ENCODE measurements at regions not wholly inside any gene's neighbourhood (a gene's known extent, or its start where the extent isn't known, plus 50 kb on each side); places are given as distances from the start of the nearest gene placed in this dataset.
"Not testable (repeated sequence)": the region's sequence is repeated elsewhere in the genome, so short reads cannot be mapped to it uniquely, and the experiment has no call there.

GRCh38 chr19:27894906-27895754, 1317.8 kb downstream of the UQCRFS1 start:
- DNase-seq, result no peak

GRCh38 chr19:27892500-27892899, 1320.5 kb downstream of the UQCRFS1 start:
- DNase-seq, result no peak

- DNase-seq, result no peak
Measured at GRCh38 chr19:27891411-27891810, 1321.5 kb downstream of the UQCRFS1 start.

- DNase-seq, result no peak
Measured at GRCh38 chr19:27890696-27891095, 1322.3 kb downstream of the UQCRFS1 start.

- no peak for DNase-seq
Measured at GRCh38 chr19:27890206-27890605, 1322.7 kb downstream of the UQCRFS1 start.

GRCh38 chr19:27889156-27889555, 1323.8 kb downstream of the UQCRFS1 start:
- no peak for DNase-seq

GRCh38 chr19:27887946-27888345, 1325.0 kb downstream of the UQCRFS1 start:
- DNase-seq, result no peak

- DNase-seq, result no peak
Measured at GRCh38 chr19:27885359-27885758, 1327.6 kb downstream of the UQCRFS1 start.

GRCh38 chr19:27884376-27884775, 1328.6 kb downstream of the UQCRFS1 start:
- DNase-seq, result no peak

- DNase-seq, result no peak
Measured at GRCh38 chr19:27881213-27881612, 1331.7 kb downstream of the UQCRFS1 start.

GRCh38 chr19:27876976-27877512, 1335.9 kb downstream of the UQCRFS1 start:
- DNase-seq, result no peak

- DNase-seq, result no peak
Measured at GRCh38 chr19:27876489-27876888, 1336.5 kb downstream of the UQCRFS1 start.

- no peak for DNase-seq
Measured at GRCh38 chr19:27872370-27872769, 1340.6 kb downstream of the UQCRFS1 start.

GRCh38 chr19:27870293-27870692, 1342.7 kb downstream of the UQCRFS1 start:
- no peak for DNase-seq

- no peak for DNase-seq
Measured at GRCh38 chr19:27868007-27868406, 1344.9 kb downstream of the UQCRFS1 start.

- no peak for DNase-seq
Measured at GRCh38 chr19:27865927-27866777, 1346.8 kb downstream of the UQCRFS1 start.

GRCh38 chr19:27861411-27861975, 1351.5 kb downstream of the UQCRFS1 start:
- DNase-seq, result no peak

- no peak for DNase-seq
Measured at GRCh38 chr19:27860309-27860934, 1352.5 kb downstream of the UQCRFS1 start.

- no peak for DNase-seq
Measured at GRCh38 chr19:27859689-27860088, 1353.3 kb downstream of the UQCRFS1 start.

- DNase-seq, result no peak
Measured at GRCh38 chr19:27858981-27859581, 1353.9 kb downstream of the UQCRFS1 start.

GRCh38 chr19:27852931-27853330, 1360.0 kb downstream of the UQCRFS1 start:
- not testable (repeated sequence) for DNase-seq

Measured in muscle of back (tissue), 3 donors.